CD8-positive, alpha-beta memory T cell (primary cell): ENCODE measurements at regions not wholly inside any gene's neighbourhood (a gene's known extent, or its start where the extent isn't known, plus 50 kb on each side); places are given as distances from the start of the nearest gene placed in this dataset.
"Not testable (repeated sequence)": the region's sequence is repeated elsewhere in the genome, so short reads cannot be mapped to it uniquely, and the experiment has no call there.

Experiments used
- CTCF ChIA-PET: fragments of 350-600 bp; sonication (Branson Sonifier 250); formaldehyde crosslinking; loops from one replicate; lab custom pipeline; 2021; ENCODE audit warnings: antibody characterized with exemption; lab: Charles Lee
- POLR2A ChIA-PET: fragments of 350-600 bp; sonication (Branson Sonifier 250); formaldehyde crosslinking; loops from one replicate; lab custom pipeline; 2021; ENCODE audit warnings: antibody characterized with exemption; lab: Charles Lee
- DNase-seq, 5 donors: peaks; one replicate each; pipeline versions ENCODE4 v3.0.0 to v3.0.0-alpha.2; 2020 to 2022; ENCODE audit warnings: mixed read lengths in 1 of 5
- H3K27ac ChIP-seq: one replicate; pipeline ENCODE4 v1.7.0; 2013; ENCODE audit warnings: low read depth, mild to moderate bottlenecking, low read length, moderate library complexity
- H3K27me3 ChIP-seq: 2 replicates; pipeline ENCODE4 v1.7.0; 2013; ENCODE audit warnings: low read length, mild to moderate bottlenecking; ENCODE audit not compliant: insufficient read depth, poor library complexity, severe bottlenecking
- H3K36me3 ChIP-seq: 2 replicates; pipeline ENCODE4 v1.7.0; 2013; ENCODE audit warnings: mild to moderate bottlenecking, low read length, moderate library complexity; ENCODE audit not compliant: insufficient read depth
- H3K4me1 ChIP-seq: 2 replicates; pipeline ENCODE4 v1.7.0; 2013; ENCODE audit warnings: mild to moderate bottlenecking, low read length, moderate library complexity; ENCODE audit not compliant: insufficient read depth
- H3K4me3 ChIP-seq: 2 replicates; pipeline ENCODE4 v1.7.0; 2013; ENCODE audit warnings: mild to moderate bottlenecking, low read length
- H3K9me3 ChIP-seq: 2 replicates; pipeline ENCODE4 v1.7.0; 2013; ENCODE audit warnings: mild to moderate bottlenecking, low read length
- H3K27ac Mint-ChIP-seq, 8 donors: one replicate each; pipeline ENCODE4 v1.8.0; 2020 to 2021; ENCODE audit warnings: mixed read lengths in 8 of 8, mild to moderate bottlenecking in 6 of 8, inconsistent platforms in 3 of 8, moderate library complexity in 3 of 8
- H3K27me3 Mint-ChIP-seq, 2 donors: one replicate each; pipeline ENCODE4 v1.8.0; 2020 to 2021; ENCODE audit warnings: mixed read lengths in 2 of 2, mild to moderate bottlenecking in 1 of 2, moderate library complexity in 1 of 2
- H3K36me3 Mint-ChIP-seq, 3 donors: one replicate each; pipeline ENCODE4 v1.8.0; 2020 to 2021; ENCODE audit warnings: mixed read lengths in 3 of 3, inconsistent platforms in 1 of 3, mild to moderate bottlenecking in 1 of 3
- H3K4me1 Mint-ChIP-seq, 3 donors: one replicate each; pipeline ENCODE4 v1.8.0; 2020 to 2021; ENCODE audit warnings: mixed read lengths in 3 of 3, inconsistent platforms in 1 of 3, mild to moderate bottlenecking in 1 of 3
- H3K4me3 Mint-ChIP-seq, 7 donors: one replicate each; pipeline ENCODE4 v1.8.0; 2020 to 2021; ENCODE audit warnings: mixed read lengths in 7 of 7, mild to moderate bottlenecking in 6 of 7, moderate library complexity in 4 of 7, inconsistent platforms in 2 of 7
- H3K9me3 Mint-ChIP-seq, 5 donors: one replicate each; pipeline ENCODE4 v1.8.0; 2020 to 2022; ENCODE audit warnings: mixed read lengths in 5 of 5, mild to moderate bottlenecking in 3 of 5, moderate library complexity in 2 of 5, inconsistent platforms in 1 of 5

GRCh38 chr13:18284040-18284439 is 897.6 kb downstream of the TUBA3C start:
- CTCF ChIA-PET, DNase-seq, H3K9me3 Mint-ChIP-seq, H3K4me3 ChIP-seq, POLR2A ChIA-PET, H3K4me1 ChIP-seq, H3K27me3 ChIP-seq, H3K27me3 Mint-ChIP-seq, H3K36me3 Mint-ChIP-seq, H3K27ac ChIP-seq, H3K9me3 ChIP-seq, H3K36me3 ChIP-seq: not testable (repeated sequence)
- H3K4me1 Mint-ChIP-seq: peaks cover 0 to 11% (median 7%) of the 10 kb centered on the region in 3 donors
- peak overlapping the region in 1 of 7 donors; percentile 23 for H3K4me3 Mint-ChIP-seq
- peak overlapping the region in 1 of 8 donors; percentile 12 for H3K27ac Mint-ChIP-seq

GRCh38 chr13:18281829-18282597 is 899.6 kb downstream of the TUBA3C start:
- CTCF ChIA-PET, DNase-seq, H3K27ac ChIP-seq, H3K27ac Mint-ChIP-seq, H3K9me3 Mint-ChIP-seq, H3K36me3 ChIP-seq, H3K4me3 ChIP-seq, H3K4me1 ChIP-seq, H3K27me3 ChIP-seq, H3K4me3 Mint-ChIP-seq, H3K27me3 Mint-ChIP-seq, POLR2A ChIA-PET, H3K9me3 ChIP-seq, H3K36me3 Mint-ChIP-seq: not testable (repeated sequence)
- peaks cover 0 to 20% (median 7%) of the 10 kb centered on the region in 3 donors for H3K4me1 Mint-ChIP-seq

GRCh38 chr13:18280904-18281828 is 900.5 kb downstream of the TUBA3C start:
- H3K27ac ChIP-seq, H3K27ac Mint-ChIP-seq, H3K36me3 ChIP-seq, H3K4me3 ChIP-seq, DNase-seq, POLR2A ChIA-PET, H3K27me3 Mint-ChIP-seq, H3K9me3 ChIP-seq, H3K27me3 ChIP-seq, CTCF ChIA-PET, H3K4me1 ChIP-seq, H3K36me3 Mint-ChIP-seq, H3K9me3 Mint-ChIP-seq: not testable (repeated sequence)
- Mint-ChIP-seq H3K4me1 (peaks cover 0 to 26% (median 7%) of the 10 kb centered on the region in 3 donors), H3K4me3 (peak overlapping the region in 1 of 7 donors; percentile 13)

- H3K4me3 Mint-ChIP-seq, H3K27me3 Mint-ChIP-seq, H3K27me3 ChIP-seq, POLR2A ChIA-PET, H3K9me3 ChIP-seq, H3K27ac ChIP-seq, DNase-seq, H3K36me3 Mint-ChIP-seq, H3K4me1 ChIP-seq, H3K9me3 Mint-ChIP-seq, CTCF ChIA-PET, H3K4me3 ChIP-seq, H3K27ac Mint-ChIP-seq, H3K36me3 ChIP-seq: not testable (repeated sequence)
- peaks cover 0 to 27% (median 7%) of the 10 kb centered on the region in 3 donors for H3K4me1 Mint-ChIP-seq
Measured at GRCh38 chr13:18279971-18280370, 901.7 kb downstream of the TUBA3C start.

- H3K4me1 Mint-ChIP-seq: peaks cover 0 to 22% (median 0%) of the 10 kb centered on the region in 3 donors
- H3K27ac ChIP-seq, H3K4me1 ChIP-seq, H3K27ac Mint-ChIP-seq, POLR2A ChIA-PET, H3K27me3 ChIP-seq, CTCF ChIA-PET, H3K9me3 ChIP-seq, H3K9me3 Mint-ChIP-seq, H3K4me3 ChIP-seq, H3K4me3 Mint-ChIP-seq, H3K36me3 Mint-ChIP-seq, DNase-seq, H3K36me3 ChIP-seq, H3K27me3 Mint-ChIP-seq: not testable (repeated sequence)
Measured at GRCh38 chr13:18277372-18277771, 904.3 kb downstream of the TUBA3C start.

- H3K27ac ChIP-seq, H3K36me3 Mint-ChIP-seq, H3K4me3 ChIP-seq, H3K27me3 ChIP-seq, CTCF ChIA-PET, DNase-seq, H3K9me3 ChIP-seq, H3K4me1 ChIP-seq, H3K9me3 Mint-ChIP-seq, H3K27me3 Mint-ChIP-seq, H3K4me3 Mint-ChIP-seq, POLR2A ChIA-PET, H3K36me3 ChIP-seq: not testable (repeated sequence)
- peaks cover 0 to 22% (median 0%) of the 10 kb centered on the region in 3 donors for H3K4me1 Mint-ChIP-seq
- H3K27ac Mint-ChIP-seq: peak overlapping the region in 1 of 8 donors; percentile 32
Measured at GRCh38 chr13:18276280-18276679, 905.3 kb downstream of the TUBA3C start.

- POLR2A ChIA-PET, H3K9me3 Mint-ChIP-seq, H3K4me3 Mint-ChIP-seq: not testable (repeated sequence)
Measured at GRCh38 chr13:18273785-18274514, 907.7 kb downstream of the TUBA3C start.

More at GRCh38 chr13:18273785-18274514, 907.7 kb downstream of the TUBA3C start:
- CTCF ChIA-PET, H3K4me3 ChIP-seq, DNase-seq, H3K27ac ChIP-seq, H3K4me1 ChIP-seq, H3K36me3 Mint-ChIP-seq, H3K27me3 Mint-ChIP-seq, H3K27ac Mint-ChIP-seq, H3K36me3 ChIP-seq, H3K27me3 ChIP-seq, H3K9me3 ChIP-seq: not testable (repeated sequence)
- H3K4me1 Mint-ChIP-seq: peaks cover 0 to 16% (median 0%) of the 10 kb centered on the region in 3 donors
